ENCODE measurements at regions not wholly inside any gene's neighbourhood (a gene's known extent, or its start where the extent isn't known, plus 50 kb on each side); places are given as distances from the start of the nearest gene placed in this dataset.

GRCh38 chr1:209074575-209075250 lies 508.8 kb upstream of the CAMK1G start:
- H3K4me3 ChIP-seq (replicated peaks; ENCODE audit: low read depth, low read length) = no peak overlapping the region
- TF ChIP-seq CTCF (IDR thresholded peaks at IDR 0.05; ENCODE audit: low read length, missing control alignments) = no peak
- no peak for DNase-seq (ENCODE audit: low read depth)

GRCh38 chr1:209076688-209077087 lies 506.8 kb upstream of the CAMK1G start:
- no peak for TF ChIP-seq CTCF (IDR thresholded peaks at IDR 0.05; ENCODE audit: low read length, missing control alignments)
- no peak for DNase-seq (ENCODE audit: low read depth)
- no peak overlapping the region for H3K4me3 ChIP-seq (replicated peaks; ENCODE audit: low read depth, low read length)

- DNase-seq (ENCODE audit: low read depth) = no peak
- TF ChIP-seq CTCF (IDR thresholded peaks at IDR 0.05; ENCODE audit: low read length, missing control alignments) = no peak
- H3K4me3 ChIP-seq (replicated peaks; ENCODE audit: low read depth, low read length) = no peak overlapping the region
These were observed 503.2 kb upstream of the CAMK1G start for GRCh38 chr1:209080170-209080781.

DNA sequence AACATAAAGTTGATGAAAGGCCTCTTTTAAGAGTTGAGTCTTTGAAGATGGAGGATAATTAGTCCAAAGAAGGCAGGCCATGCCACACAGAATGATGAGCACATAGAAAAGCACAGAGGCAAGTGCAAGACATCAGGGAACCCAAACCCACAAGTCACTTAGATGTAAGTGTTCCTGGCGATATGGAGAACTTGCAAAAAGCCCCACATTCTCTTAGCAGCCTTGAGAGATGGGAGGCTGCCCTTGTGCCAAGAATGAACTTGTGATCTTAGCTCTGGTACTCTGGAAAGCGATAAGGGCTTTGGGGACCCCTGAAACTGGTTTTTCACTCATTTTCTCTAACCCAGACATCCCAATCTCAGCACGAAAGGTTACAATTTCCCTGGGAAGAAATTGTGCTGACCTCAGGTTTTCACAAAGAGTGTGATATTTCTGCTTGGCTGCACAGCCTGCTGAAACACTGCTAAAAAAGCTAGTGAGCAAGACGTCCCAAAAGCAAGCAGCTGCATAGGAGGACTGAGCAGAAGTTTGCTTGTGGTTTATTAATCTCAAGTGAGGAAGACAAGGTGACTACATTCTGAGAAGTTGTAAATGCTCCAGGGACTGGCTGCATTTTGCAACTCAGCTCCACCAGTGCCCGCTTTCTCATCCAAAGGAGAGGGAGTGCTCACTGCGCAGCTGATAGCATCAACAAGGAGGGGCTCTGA lies 496.9 kb upstream of the CAMK1G start:
- H3K4me3 ChIP-seq (replicated peaks; ENCODE audit: low read depth, low read length) = no peak overlapping the region
- no peak for TF ChIP-seq CTCF (IDR thresholded peaks at IDR 0.05; ENCODE audit: low read length, missing control alignments)
- no peak for DNase-seq (ENCODE audit: low read depth)

DNA sequence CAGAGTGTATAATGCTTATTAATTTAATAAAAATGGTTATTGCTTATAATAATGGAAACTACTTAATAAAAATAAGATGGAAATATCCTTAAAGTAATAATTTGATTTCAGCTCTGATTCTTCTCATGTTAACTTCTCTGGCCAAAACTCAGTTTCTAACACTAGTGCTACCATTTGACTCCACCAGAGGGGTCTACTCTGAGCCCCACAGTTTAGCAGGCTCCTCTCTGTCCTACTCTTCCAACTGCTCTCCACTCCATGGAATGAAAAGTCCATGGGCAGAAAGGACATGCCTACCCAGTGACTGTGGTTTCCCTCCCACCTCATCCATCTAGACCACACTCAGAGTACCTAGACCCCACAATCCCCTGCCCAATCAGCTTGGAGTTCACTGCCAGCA lies 489.1 kb upstream of the CAMK1G start:
- no peak for DNase-seq (ENCODE audit: low read depth)
- no peak for TF ChIP-seq CTCF (IDR thresholded peaks at IDR 0.05; ENCODE audit: low read length, missing control alignments)

DNA sequence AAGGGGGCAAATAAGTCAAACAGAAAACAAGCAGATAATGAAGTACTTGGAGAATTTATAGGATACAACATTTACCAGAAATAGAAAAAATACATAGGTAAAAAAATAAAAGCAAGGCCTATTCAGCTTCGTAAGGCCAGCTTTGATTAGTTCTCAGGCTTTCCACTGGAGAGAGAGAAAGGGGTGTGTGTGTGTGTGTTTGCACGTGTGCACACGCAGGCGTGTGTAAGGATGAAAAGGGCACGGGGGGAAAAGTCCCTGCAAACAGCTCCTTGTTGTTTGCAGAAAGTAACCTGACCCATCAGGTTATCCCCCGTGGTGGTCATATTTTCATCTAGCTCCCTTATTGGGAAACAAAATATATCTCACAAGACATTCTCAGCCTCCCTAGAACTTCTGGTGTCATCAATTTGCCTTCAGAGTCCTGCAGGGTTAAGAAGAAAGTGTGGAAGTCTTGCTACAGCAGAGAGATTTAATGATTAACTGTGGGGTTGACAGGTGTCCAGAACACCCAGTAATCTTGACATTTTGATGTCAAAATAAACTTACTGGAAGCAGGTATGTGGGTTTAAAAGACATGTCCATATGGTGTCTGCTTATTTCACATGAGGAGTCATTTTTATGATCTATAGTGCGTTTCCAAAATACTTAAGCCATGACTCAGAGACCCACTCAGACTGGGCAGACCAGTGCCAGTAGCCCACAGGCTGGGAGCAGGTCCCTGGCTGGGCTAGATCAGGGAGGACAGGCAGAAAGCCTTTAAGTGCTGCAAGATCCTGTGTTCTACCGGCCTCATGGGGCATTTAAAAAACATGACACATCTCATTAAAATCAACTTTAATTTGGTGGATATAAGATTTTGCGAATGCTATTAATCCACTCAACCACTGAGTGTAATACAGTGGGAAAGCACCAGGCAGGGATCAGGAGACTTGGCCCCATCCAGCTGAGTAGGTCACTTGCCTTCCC lies 487.6 kb upstream of the CAMK1G start:
- no peak for TF ChIP-seq CTCF (IDR thresholded peaks at IDR 0.05; ENCODE audit: low read length, missing control alignments)
- no peak overlapping the region for H3K4me3 ChIP-seq (replicated peaks; ENCODE audit: low read depth, low read length)
- DNase-seq (ENCODE audit: low read depth) = no peak

More for the DNA sequence above, 489.1 kb upstream of the CAMK1G start:
- H3K4me3 ChIP-seq (replicated peaks; ENCODE audit: low read depth, low read length) = no peak overlapping the region

Measured in fibroblast of pulmonary artery (primary cell).